HG03521 (cell line): ENCODE measurements at regions not wholly inside any gene's neighbourhood (a gene's known extent, or its start where the extent isn't known, plus 50 kb on each side); places are given as distances from the start of the nearest gene placed in this dataset.
"Not testable (repeated sequence)": the region's sequence is repeated elsewhere in the genome, so short reads cannot be mapped to it uniquely, and the experiment has no call there.

Source experiments
- ATAC-seq: cut with Tn5 transposase; IDR thresholded peaks from one replicate; pipeline ENCODE4 v1.9.1; 2021; ENCODE audit warnings: mild to moderate bottlenecking, moderate library complexity; ENCODE audit not compliant: unreplicated experiment

GRCh38 chr13:73820285-73820684 lies 313.9 kb downstream of the KLF12 start:
- no peak for ATAC-seq

- no peak for ATAC-seq
Observed at GRCh38 chr13:73819711-73820110, 314.5 kb downstream of the KLF12 start.

GRCh38 chr13:73816702-73817101 lies 317.5 kb downstream of the KLF12 start:
- no peak for ATAC-seq

GRCh38 chr13:73815796-73816195 lies 318.4 kb downstream of the KLF12 start:
- ATAC-seq = no peak

- no peak for ATAC-seq
Observed at GRCh38 chr13:73810647-73811046, 323.6 kb downstream of the KLF12 start.

- ATAC-seq = no peak
Observed at GRCh38 chr13:73809561-73809960, 324.6 kb downstream of the KLF12 start.

- no peak for ATAC-seq
Observed at GRCh38 chr13:73808318-73808717, 325.9 kb downstream of the KLF12 start.

- not testable (repeated sequence) for ATAC-seq
Observed at GRCh38 chr13:73805326-73805958, 328.8 kb downstream of the KLF12 start.

- ATAC-seq = no peak
Observed at GRCh38 chr13:73803997-73804396, 330.2 kb downstream of the KLF12 start.

- ATAC-seq = no peak
Observed at GRCh38 chr13:73800011-73800410, 334.2 kb downstream of the KLF12 start.

GRCh38 chr13:73794755-73795154 lies 339.4 kb downstream of the KLF12 start:
- ATAC-seq = no peak

- no peak for ATAC-seq
Observed at GRCh38 chr13:73793361-73793760, 340.8 kb downstream of the KLF12 start.

- ATAC-seq = no peak
Observed at GRCh38 chr13:73792796-73793195, 341.4 kb downstream of the KLF12 start.

- ATAC-seq = no peak
Observed at GRCh38 chr13:73782450-73783449, 351.5 kb downstream of the KLF12 start.

- ATAC-seq = no peak
Observed at GRCh38 chr13:73781384-73781783, 352.8 kb downstream of the KLF12 start.

- no peak for ATAC-seq
Observed at GRCh38 chr13:73779881-73780280, 354.3 kb downstream of the KLF12 start.

GRCh38 chr13:73778242-73778864 lies 355.9 kb downstream of the KLF12 start:
- ATAC-seq = no peak

- no peak for ATAC-seq
Observed at GRCh38 chr13:73777134-73777533, 357.1 kb downstream of the KLF12 start.

- ATAC-seq = no peak
Observed at GRCh38 chr13:73776151-73776785, 357.9 kb downstream of the KLF12 start.

- no peak for ATAC-seq
Observed at GRCh38 chr13:73773168-73773549, 361.0 kb downstream of the KLF12 start.
